ENCODE measurements at regions not wholly inside any gene's neighbourhood (a gene's known extent, or its start where the extent isn't known, plus 50 kb on each side); places are given as distances from the start of the nearest gene placed in this dataset.

- no peak for DNase-seq
- H3K36me3 ChIP-seq (ENCODE audit: insufficient read depth in 1 of 2, low read depth in 1 of 2): no peaks in the 10 kb centered on the region
- intact Hi-C loops (cut with DNase I): no loop called here
- TF ChIP-seq CTCF (IDR thresholded peaks at IDR 0.05): no peak
- no peak overlapping the region for H3K4me3 ChIP-seq
- WGBS, 3 donors: 92 to 100% (median 98%) methylated on average over 1 of the region's 1 CpG
- no peaks in the 10 kb centered on the region for H3K27me3 ChIP-seq (ENCODE audit: insufficient read depth in 3 of 3, low read length in 2 of 3)
- no peak overlapping the region for H3K27ac ChIP-seq
- ATAC-seq: no peak
- peaks cover 4% of the 10 kb centered on the region for H3K9me3 ChIP-seq
- H3K4me1 ChIP-seq: no peaks in the 10 kb centered on the region
These were observed 453.3 kb downstream of the MEIS1 start for GRCh38 chr2:66888246-66888645.

- WGBS, 3 donors: 66 to 72% (median 67%) methylated on average over 6 of the region's 6 CpGs
- DNase-seq: peak in 1 of 2 donors; percentile 13
- no peaks in the 10 kb centered on the region for H3K4me1 ChIP-seq
These were observed 454.1 kb downstream of the MEIS1 start for GRCh38 chr2:66888791-66889631.

GRCh38 chr2:66889632-66889882 is 454.6 kb downstream of the MEIS1 start:
- Histone ChIP-seq H3K27me3 (ENCODE audit: insufficient read depth in 3 of 3, low read length in 2 of 3) (no peaks in the 10 kb centered on the region), H3K27ac (no peak overlapping the region), H3K4me3 (no peak overlapping the region), H3K4me1 (no peaks in the 10 kb centered on the region), H3K36me3 (ENCODE audit: insufficient read depth in 1 of 2, low read depth in 1 of 2) (no peaks in the 10 kb centered on the region), H3K9me3 (peaks cover 1% of the 10 kb centered on the region)
- 85 to 90% (median 86%) methylated on average over 2 of the region's 2 CpGs for WGBS, 3 donors
- TF ChIP-seq CTCF (IDR thresholded peaks at IDR 0.05): no peak
- no peak for DNase-seq
- ATAC-seq: no peak
- intact Hi-C loops (cut with DNase I): no loop called here

More at GRCh38 chr2:66888791-66889631, 454.1 kb downstream of the MEIS1 start:
- Histone ChIP-seq H3K27me3 (ENCODE audit: insufficient read depth in 3 of 3, low read length in 2 of 3) (no peaks in the 10 kb centered on the region), H3K9me3 (peaks cover 4% of the 10 kb centered on the region), H3K27ac (no peak overlapping the region), H3K4me3 (no peak overlapping the region), H3K36me3 (ENCODE audit: insufficient read depth in 1 of 2, low read depth in 1 of 2) (no peaks in the 10 kb centered on the region)
- intact Hi-C loops (cut with DNase I): no loop called here
- peak in 2 of 4 donors; percentile 28 to 46 for ATAC-seq
- TF ChIP-seq CTCF (IDR thresholded peaks at IDR 0.05): no peak

GRCh38 chr2:66890166-66890742 is 455.3 kb downstream of the MEIS1 start:
- no peaks in the 10 kb centered on the region for H3K9me3 ChIP-seq
- H3K4me1 ChIP-seq: no peaks in the 10 kb centered on the region
- intact Hi-C loops (cut with DNase I): no loop called here
- no peak for TF ChIP-seq CTCF (IDR thresholded peaks at IDR 0.05)
- DNase-seq: no peak
- H3K27ac ChIP-seq: no peak overlapping the region
- no peak for ATAC-seq
- no peak overlapping the region for H3K4me3 ChIP-seq
- no peaks in the 10 kb centered on the region for H3K36me3 ChIP-seq (ENCODE audit: insufficient read depth in 1 of 2, low read depth in 1 of 2)
- H3K27me3 ChIP-seq (ENCODE audit: insufficient read depth in 3 of 3, low read length in 2 of 3): no peaks in the 10 kb centered on the region

GRCh38 chr2:66895206-66895605 is 460.3 kb downstream of the MEIS1 start:
- DNase-seq (no peak), ATAC-seq (no peak)
- intact Hi-C loops (cut with DNase I): no loop called here
- WGBS, 3 donors: 86 to 90% (median 89%) methylated on average over 2 of the region's 2 CpGs
- Histone ChIP-seq H3K9me3 (no peaks in the 10 kb centered on the region), H3K36me3 (ENCODE audit: insufficient read depth in 1 of 2, low read depth in 1 of 2) (no peaks in the 10 kb centered on the region), H3K27me3 (ENCODE audit: insufficient read depth in 3 of 3, low read length in 2 of 3) (no peaks in the 10 kb centered on the region), H3K4me3 (no peak overlapping the region), H3K27ac (no peak overlapping the region), H3K4me1 (peaks cover 7% of the 10 kb centered on the region)
- no peak for TF ChIP-seq CTCF (IDR thresholded peaks at IDR 0.05)

Data from psoas muscle (tissue), 7 donors.